Ovary (tissue), 7 donors: ENCODE measurements at regions not wholly inside any gene's neighbourhood (a gene's known extent, or its start where the extent isn't known, plus 50 kb on each side); places are given as distances from the start of the nearest gene placed in this dataset.
A peak's percentile ranks its signal among the peaks of the same experiment; 100 is the strongest.

Source experiments
- DNase-seq, 5 donors: peaks; one replicate each; pipeline ENCODE4 v3.0.0-alpha.2; 2019 to 2020
- H3K27ac ChIP-seq, 2 donors: fragments of 200-600 bp; one replicate each; pipeline versions ENCODE4 v1.5.1 to v1.8.0; 2019 to 2022
- H3K27me3 ChIP-seq: fragments of 200-600 bp; one replicate; pipeline ENCODE4 v1.8.0; 2022
- H3K36me3 ChIP-seq: fragments of 200-600 bp; sonication (generic); one replicate; pipeline ENCODE4 v1.5.1; 2019
- H3K4me1 ChIP-seq: one replicate; pipeline ENCODE4 v1.8.1; 2013; ENCODE audit warnings: mild to moderate bottlenecking, moderate library complexity; ENCODE audit not compliant: insufficient read depth
- H3K4me3 ChIP-seq: fragments of 200-600 bp; sonication (generic); one replicate; pipeline ENCODE4 v1.5.1; 2017
- H3K9me3 ChIP-seq, 2 donors: fragments of 200-600 bp in 1 of 2; sonication (generic) in 1 of 2; one replicate each; pipeline versions ENCODE4 v1.5.1 to v1.8.1; 2013 to 2019; ENCODE audit warnings: mild to moderate bottlenecking in 1 of 2, moderate library complexity in 1 of 2
- CTCF ChIP-seq, 3 donors: fragments of 450-650 bp in 2 of 3; fragments of 200-600 bp in 1 of 3; IDR thresholded peaks; one replicate each; pipeline versions ENCODE4 v1.5.1 to v1.8.0; 2016 to 2022; ENCODE audit warnings: antibody characterized with exemption in 3 of 3, mild to moderate bottlenecking in 1 of 3
- EP300 ChIP-seq: sonication (generic); formaldehyde crosslinking; IDR thresholded peaks from one replicate; pipeline ENCODE4 v1.6.1; 2017; ENCODE audit warnings: antibody characterized with exemption
- POLR2A ChIP-seq: fragments of 450-650 bp; IDR thresholded peaks from one replicate; pipeline ENCODE4 v1.6.1; 2017; ENCODE audit warnings: antibody characterized with exemption, mild to moderate bottlenecking, moderate library complexity
- whole genome bisulfite sequencing, 3 donors: extraction: QIAGEN DNeasy Blood & Tissue Kit in 1 of 3; methylation state at CpG; one replicate each; pipeline versions ENCODE4 v1.1.5 to v1.1.7; 2013 to 2017; 5-methylcytosine and 5-hydroxymethylcytosine counted together
- intact Hi-C, 4 donors: fragments of 100-400 bp; cut with DNase I; formaldehyde crosslinking; loops; one replicate each; pipeline versions ENCODE4 v1.11.0 to v1.15.1; 2022 to 2023
- donor health status: DM: no; HTN: no; CAD: no; lungs with moderate emphysema.
- donor health status: DM: no; HTN: no; CAD: no.
- donor health status: Bipolar disorder and iron deficiency.
- donor health status: DM: no; HTN: no; CAD: no.
- donor health status: DM: yes; HTN: yes; CAD: no.

GRCh38 chrX:46447384-46447783, 97.8 kb downstream of the ZNF674 start:
- Histone ChIP-seq H3K27me3 (no peaks in the 10 kb centered on the region), H3K36me3 (no peaks in the 10 kb centered on the region), H3K4me3 (peak overlapping the region; percentile 57), H3K9me3 (peaks cover 0 to 4% of the 10 kb centered on the region in 2 donors), H3K4me1 (no peaks in the 10 kb centered on the region), H3K27ac (peak overlapping the region in 1 of 2 donors; percentile 69)
- 20 to 35% (median 27%) methylated on average over 16 of the region's 16 CpGs for WGBS, 3 donors
- no peak for DNase-seq
- TF ChIP-seq EP300 = no peak
- no peak for TF ChIP-seq POLR2A
- no peak for TF ChIP-seq CTCF (IDR thresholded peaks at IDR 0.05)
- intact Hi-C loops = no loop called here

GRCh38 chrX:46446727-46447378, 98.4 kb downstream of the ZNF674 start:
- Histone ChIP-seq H3K27me3 (no peaks in the 10 kb centered on the region), H3K9me3 (peaks cover 0 to 4% of the 10 kb centered on the region in 2 donors), H3K27ac (peak overlapping the region; percentile 69 to 71), H3K4me3 (peak overlapping the region; percentile 57), H3K36me3 (no peaks in the 10 kb centered on the region), H3K4me1 (no peaks in the 10 kb centered on the region)
- peak; percentile 70 for TF ChIP-seq POLR2A
- TF ChIP-seq CTCF (IDR thresholded peaks at IDR 0.05) = no peak
- intact Hi-C loops = no loop called here
- DNase-seq = peak; percentile 83 to 88 (median 87)
- WGBS, 3 donors = 27 to 45% (median 38%) methylated on average over 42 to 51 of the region's 51 CpGs

DNA sequence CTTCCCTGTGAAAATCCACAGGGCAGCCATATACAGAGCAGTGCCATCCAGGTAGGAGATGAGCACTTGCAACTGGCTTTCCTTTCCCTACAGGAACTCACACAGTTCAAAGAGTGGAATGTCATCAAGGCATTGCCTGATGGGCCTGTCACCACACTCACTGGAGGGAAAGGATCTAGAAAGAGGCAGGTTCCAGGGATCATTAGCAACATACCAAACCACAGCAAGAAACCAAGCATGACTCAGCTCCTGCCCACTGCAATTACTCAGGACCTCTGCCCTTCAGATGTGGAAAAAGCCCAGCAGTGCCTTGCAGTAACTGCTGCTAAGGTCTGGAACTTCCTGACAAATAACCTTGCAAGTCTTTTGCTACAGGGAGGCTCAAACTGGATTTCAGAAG, 101.2 kb downstream of the ZNF674 start:
- H3K27me3 ChIP-seq = no peaks in the 10 kb centered on the region
- no peak for DNase-seq
- TF ChIP-seq CTCF (IDR thresholded peaks at IDR 0.05) (no peak), EP300 (no peak), POLR2A (no peak)

DNA sequence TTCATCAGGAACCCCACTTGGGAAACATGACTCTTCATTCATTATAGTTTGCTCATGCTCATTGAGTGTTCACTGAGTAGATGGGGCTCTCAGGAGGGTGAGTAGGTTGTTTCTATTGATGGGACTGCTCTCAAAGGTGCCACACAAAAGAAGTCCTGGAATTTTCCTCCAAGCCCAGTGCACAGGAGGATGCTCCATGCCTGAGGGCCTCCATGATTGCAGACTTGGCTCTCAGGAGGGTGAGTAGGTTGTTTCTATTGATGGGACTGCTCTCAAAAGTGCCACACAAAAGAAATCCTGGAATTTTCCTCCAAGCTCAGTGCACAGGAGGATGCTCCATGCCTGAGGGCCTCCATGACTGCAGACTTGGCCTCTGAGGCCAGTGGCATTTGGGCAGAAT, 108.5 kb downstream of the ZNF674 start:
- DNase-seq = no peak
- intact Hi-C loops = no loop called here
- H3K4me1 ChIP-seq = no peaks in the 10 kb centered on the region
- no peaks in the 10 kb centered on the region for H3K9me3 ChIP-seq
- H3K27ac ChIP-seq = no peak overlapping the region
- no peak overlapping the region for H3K4me3 ChIP-seq
- TF ChIP-seq POLR2A (no peak), EP300 (no peak), CTCF (IDR thresholded peaks at IDR 0.05) (no peak)
- H3K27me3 ChIP-seq = no peaks in the 10 kb centered on the region
- H3K36me3 ChIP-seq = no peaks in the 10 kb centered on the region

More for the DNA sequence above, 101.2 kb downstream of the ZNF674 start:
- H3K4me1 ChIP-seq = no peaks in the 10 kb centered on the region
- peaks cover 0 to 4% of the 10 kb centered on the region in 2 donors for H3K9me3 ChIP-seq
- no peak overlapping the region for H3K27ac ChIP-seq
- no peak overlapping the region for H3K4me3 ChIP-seq
- H3K36me3 ChIP-seq = no peaks in the 10 kb centered on the region
- intact Hi-C loops = no loop called here
